HG02763 (cell line): ENCODE measurements at regions not wholly inside any gene's neighbourhood (a gene's known extent, or its start where the extent isn't known, plus 50 kb on each side); places are given as distances from the start of the nearest gene placed in this dataset.

Experiments used
- ATAC-seq: cut with Tn5 transposase; IDR thresholded peaks from one replicate; pipeline ENCODE4 v1.9.1; 2021; ENCODE audit warnings: mild to moderate bottlenecking, moderate library complexity; ENCODE audit not compliant: unreplicated experiment

DNA sequence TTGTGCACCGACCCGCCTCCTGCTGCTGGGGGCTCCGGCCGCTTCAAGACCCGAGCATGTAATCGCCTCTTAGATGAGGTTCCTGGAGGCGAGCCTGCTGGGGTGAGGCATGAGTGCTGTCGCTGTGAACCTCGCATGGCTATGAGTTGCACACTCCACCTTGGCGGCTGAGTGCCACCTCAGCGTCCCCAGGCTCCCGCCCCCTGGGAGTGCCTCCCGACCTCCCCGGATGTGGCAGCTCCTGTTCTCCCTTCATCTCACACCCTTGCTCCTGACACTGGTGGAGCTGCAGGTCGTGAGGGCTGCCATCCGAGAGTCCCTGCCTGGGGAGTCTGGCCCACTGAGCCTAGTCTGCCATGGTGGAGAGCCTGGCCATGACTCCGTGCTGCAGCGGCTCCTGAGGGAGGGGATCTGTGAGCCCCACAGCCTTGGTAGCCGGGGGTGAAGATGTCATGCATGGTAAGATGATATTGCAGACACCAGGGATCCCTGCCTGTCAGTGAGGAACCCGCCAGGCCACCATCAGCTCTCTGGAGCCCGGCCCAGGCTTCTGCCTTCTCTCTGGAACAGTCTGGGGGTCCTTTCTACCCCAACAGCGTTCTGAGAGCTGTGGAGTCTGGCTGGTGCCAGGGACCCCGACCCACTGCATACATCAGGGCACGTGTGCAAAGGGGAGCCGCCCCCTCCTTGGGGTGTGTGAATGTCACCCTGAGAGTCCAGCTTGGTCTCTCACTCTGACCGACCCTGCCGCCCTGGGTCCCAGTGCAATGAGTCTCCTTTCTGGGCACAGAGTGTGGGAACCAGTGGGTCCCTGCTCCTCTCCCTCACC lies 61.6 kb upstream of the HS6ST1 start:
- ATAC-seq: no peak

DNA sequence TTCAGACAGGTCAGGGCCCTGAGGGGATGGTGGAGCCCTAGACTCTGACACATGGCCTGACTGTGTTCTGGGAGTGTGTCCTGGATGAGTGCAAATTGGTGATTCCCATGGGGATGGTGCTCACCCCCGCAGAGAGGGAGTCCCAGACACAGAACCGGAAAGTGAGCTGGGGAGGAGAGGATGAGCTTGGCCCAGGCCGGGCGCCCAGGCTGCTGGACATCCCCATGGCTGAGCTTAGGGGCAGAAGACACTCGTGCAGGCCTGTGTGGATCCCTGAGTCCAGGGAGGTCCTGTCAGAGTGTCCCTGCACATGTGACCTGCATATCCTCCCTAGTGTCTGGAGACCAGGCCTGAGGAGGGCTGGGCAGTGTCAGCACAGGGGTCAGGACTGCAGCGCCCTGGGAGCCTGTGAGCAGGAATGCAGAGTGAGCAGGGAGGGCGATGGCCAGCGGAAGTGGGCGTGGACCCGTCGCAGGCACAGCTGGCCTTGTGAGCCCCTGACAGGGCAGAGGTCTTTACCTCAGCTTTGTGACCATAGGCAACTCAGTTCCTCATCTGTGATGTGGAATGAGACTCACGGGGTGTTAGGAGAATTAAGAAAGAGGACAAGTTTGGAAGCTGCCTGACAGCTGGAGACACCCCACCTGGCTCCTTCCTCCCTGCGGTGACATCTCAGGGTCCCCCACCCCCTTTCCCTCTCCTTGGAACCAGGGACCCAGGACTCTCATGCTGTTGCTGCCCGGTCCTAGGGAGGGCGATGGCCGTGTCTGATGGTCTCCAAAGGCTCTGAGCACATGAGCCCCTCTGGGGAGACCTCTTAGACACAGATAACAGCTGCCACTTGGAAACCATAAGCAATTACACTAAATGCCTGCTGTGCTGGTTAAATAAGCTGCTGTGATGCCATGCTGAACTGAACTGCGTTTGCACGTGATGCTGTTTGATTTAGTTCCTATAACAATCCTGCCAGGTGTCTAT lies 62.6 kb upstream of the HS6ST1 start:
- no peak for ATAC-seq

DNA sequence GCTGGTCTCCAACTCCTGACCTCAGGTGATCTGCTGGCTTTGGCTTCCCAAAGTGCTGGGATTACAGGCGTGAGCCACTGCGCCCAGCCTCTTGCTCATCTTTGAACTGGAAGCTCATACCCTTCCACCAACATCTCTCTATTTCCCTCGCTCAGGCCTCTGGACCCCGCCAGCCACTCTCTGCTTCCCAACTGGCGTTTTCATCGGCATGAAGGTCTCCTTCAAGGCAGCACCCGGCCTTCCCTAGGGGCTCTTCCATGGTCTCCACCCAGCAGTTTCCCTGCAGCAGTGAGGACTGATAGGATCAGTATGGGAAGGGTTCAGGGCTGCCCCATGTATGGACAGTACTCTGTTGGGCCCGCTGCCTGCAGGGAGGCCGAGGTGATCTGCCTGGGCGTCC lies 65.8 kb upstream of the HS6ST1 start:
- no peak for ATAC-seq

DNA sequence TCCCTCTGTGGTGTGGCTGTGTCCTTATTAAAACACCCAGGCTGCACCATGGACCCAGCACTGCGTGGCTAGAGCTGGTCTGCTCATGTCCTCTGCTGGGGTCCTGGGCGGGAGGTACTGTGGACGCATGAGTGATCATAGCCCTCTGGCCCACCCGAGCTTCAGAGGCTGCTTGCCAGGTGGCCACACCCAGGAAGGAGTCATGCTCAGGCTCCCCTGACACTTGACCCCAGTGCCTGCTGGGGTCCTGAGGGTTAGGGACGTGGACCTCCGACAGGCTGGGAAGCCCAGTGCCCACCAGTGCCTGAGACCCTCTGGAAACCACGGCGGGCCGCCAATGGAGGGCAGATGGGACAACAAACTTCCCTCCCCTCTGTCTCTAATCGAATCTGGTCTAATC lies 66.3 kb upstream of the HS6ST1 start:
- ATAC-seq: no peak

DNA sequence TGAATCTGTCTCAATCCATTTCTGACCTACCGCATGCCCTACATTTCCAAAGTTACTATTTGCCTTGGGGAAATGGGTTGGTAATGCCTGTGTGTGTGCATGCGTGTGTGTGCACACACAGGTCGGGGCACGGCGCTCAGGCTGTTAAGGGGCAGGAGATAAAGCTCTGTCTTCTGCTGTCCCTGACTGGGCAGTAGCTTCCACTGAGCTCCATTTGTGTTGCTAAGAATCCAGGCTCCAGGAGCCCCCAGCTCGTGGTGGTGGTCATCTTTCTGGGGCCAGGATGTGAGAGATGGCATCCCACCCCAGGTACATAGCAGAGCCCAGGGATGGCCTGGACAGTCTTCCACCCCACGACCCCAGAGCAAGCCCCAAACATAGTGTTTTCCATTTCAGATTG lies 66.7 kb upstream of the HS6ST1 start:
- ATAC-seq: no peak

DNA sequence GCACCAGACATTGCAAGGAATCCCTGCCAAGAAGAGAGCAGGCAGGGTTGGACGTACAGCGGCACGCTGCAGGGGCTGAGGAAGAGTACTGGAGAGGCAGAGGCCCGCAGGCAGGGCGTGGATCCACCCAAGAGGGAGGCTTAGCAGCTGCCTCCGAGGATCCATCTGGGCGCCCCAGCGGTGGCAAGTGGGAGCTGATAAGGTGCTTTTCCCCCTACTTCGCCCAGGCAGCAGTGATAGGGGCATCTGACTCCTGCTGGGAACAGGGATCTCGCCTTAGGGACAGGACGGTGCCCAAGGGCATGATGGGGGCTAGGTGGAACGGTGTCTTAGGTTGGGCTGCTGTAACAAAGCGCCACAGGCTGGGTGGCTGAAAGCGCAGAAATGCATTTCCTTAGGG lies 67.4 kb upstream of the HS6ST1 start:
- ATAC-seq: no peak

DNA sequence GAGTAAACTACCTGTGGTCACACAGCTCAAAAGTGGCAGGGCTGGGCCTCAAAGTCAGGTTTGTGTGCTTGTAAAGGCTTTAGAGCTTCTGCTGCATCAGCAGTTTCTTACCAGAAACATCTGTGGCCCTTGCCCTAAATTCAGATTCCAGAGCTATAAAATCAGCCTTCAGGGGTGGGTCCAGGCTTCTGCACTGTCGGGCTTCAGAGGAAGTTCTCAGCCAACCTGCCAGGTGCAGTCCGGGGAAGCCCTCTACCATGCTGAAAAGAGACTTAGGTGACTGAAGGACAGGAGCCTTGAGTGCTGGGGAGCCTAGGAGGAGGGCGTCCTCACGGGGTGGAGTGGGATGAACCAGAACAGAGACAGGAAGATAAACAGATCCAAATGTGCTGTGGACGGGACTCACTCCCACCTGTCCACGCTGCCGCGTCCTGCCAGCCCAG lies 69.9 kb upstream of the HS6ST1 start:
- no peak for ATAC-seq

DNA sequence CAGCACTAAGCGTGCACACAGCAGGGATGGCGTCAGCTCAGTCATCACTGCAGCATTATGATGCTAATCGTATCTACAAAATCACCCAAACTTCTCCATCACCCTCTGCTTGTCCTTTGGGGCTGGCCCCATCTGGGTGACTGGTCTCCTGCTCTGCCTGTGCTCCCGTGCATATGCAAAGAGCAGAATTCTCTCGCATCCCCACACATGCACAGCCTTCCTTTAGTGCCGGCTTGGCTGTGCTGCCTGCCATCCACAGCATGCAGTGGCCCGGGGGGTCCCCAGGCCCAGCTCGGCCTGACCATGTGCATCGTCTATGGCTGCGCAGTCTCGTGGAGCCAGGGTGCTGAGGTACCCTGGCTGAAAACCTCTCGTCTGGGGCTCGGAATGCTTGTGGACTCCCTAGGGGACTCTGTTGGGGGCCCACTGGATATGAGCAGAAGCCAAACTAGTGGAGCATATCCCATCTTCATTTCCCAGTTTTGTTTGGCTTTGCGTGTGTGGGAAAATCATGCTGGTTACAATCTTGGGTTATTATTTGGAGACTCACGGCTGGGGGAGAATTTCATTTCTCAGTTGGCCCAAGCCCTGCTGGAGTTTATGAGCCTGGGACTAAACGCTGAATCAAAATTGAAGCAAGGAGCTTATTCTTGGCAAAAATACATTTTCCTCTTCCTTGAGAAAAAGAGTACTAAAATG lies 70.9 kb upstream of the HS6ST1 start:
- ATAC-seq: no peak

DNA sequence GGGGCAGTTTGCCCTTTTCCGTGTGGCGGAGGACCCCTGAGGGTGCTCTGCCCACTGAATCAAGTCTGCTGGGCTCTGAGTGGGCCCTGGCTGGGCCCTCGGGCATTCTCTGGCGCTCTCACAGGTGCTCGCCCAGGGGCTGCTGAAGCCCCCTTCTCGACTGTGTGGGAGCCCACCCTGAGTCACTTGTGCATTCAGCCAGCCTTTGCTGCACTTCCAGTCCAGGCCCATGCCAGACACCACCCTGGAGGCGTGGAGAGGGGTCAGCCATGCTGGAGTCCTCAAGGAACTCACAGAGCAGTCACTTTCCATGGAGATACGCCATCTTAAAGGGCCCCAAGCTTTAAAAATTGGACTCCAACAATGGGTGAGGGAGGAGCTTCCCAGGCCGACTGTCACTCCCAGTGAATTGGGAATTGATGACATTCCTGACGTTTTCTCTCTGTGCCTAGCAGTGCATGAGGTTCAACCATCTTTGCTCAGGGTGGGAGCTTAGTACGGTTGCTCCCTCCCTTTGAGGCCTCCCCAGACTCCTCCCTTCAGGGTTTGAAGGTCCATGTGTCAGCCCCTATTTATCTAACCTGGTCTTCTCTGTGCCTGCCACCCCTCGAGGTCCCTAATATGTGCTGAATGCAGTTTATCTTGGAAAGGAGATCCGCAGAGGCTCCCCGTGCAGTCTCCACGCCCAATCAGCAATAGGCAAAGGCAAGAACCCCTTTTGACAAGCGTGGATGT lies 71.8 kb upstream of the HS6ST1 start:
- ATAC-seq: no peak

DNA sequence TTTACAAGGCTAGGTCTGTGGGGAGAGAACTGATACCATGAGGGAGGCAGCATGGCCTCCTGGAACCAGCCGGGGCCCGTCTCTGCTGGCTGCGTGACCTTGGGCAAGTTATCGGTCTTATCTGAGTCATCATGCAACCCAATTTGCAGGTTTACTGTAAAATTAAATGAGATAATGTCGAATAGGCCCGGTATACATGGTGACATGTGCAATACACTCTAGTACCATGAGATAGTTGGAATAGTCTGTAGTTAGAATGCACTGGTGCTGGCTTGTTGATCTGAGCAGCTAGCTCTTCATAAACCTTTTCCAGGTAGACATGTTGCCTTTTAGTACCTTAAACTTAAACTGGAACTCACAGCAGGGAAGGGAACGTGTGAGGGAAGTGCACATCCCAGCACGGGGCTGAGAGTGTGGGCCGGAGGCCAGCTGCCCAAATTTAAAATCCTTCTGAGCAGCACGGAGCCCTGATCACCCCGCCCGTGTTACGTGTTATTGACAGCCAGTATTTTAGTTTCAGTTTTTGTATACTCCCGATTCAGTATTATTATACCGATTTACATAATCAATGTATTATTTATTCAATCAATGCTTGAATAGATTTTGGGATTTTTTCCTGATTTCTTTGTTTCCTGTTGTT lies 72.4 kb upstream of the HS6ST1 start:
- ATAC-seq: no peak

DNA sequence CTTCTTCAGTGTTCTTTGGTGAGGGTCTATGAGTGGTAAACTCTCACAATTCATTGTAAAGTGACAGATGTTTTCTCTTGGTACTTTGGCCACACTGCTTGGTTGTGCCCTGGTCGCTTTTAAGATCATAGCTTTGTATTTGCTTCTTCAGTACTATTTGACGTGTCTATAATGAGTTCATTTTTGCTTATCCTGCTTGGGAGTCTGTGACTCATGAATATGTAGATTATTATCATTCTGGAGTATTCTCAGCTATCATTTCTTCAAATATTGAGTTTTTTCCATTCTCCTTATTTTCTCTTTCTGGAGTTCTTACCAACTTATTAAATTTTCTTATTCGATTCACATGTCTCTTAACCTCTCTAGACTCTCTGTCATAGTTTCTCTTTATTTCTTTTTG lies 73.0 kb upstream of the HS6ST1 start:
- no peak for ATAC-seq

DNA sequence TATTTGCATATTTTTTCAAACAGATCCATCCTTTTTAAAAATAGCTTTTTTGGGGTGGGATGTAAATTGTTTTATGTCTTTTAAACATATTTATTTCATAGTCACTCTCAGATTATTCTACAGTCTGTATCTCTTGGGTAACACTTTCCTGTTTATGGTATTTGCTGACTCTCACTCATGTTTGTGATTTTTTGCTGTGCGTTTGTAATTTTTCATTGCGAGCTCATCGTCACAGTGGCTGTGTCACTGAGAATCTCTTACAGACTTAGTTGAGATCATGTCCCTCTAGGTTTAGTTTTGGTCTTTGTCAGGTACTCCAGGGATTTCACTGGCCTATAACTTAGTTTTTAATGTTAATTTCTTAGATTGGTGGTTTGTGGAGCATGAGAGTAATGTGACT lies 73.5 kb upstream of the HS6ST1 start:
- no peak for ATAC-seq

DNA sequence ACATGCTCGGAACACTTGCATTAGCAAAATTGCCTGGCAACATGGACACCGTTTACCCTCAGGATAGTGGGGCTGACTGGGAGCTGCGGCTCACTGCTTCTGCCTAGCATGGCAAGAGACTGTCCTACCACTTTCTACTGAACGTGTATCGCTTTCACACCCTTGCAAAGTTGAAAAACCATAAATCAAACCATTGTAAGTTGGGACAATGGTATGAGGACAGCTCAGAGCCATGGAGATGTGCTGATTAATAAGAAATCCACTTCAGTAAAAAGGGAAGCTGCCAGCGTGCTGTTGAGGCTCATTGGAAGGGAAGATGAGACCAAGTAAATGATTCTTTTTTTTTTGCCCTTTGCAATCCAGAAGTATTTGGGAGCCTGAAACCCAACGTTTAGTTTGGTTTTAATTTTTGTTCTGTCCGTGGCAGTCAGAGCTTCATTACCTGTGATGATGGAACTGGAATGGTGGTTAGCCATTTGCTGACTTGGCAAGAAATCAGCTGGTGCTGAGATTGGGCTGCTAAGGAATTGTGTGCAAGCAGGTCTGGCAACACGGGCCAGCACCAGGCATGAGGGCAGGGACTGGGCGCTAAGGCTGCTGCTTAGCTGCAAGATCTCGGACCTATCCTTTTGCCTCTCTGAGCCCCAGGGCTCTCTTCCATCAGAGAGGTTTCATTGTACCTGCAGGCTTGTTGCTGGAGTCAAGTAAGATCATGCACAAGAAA lies 75.5 kb upstream of the HS6ST1 start:
- no peak for ATAC-seq

DNA sequence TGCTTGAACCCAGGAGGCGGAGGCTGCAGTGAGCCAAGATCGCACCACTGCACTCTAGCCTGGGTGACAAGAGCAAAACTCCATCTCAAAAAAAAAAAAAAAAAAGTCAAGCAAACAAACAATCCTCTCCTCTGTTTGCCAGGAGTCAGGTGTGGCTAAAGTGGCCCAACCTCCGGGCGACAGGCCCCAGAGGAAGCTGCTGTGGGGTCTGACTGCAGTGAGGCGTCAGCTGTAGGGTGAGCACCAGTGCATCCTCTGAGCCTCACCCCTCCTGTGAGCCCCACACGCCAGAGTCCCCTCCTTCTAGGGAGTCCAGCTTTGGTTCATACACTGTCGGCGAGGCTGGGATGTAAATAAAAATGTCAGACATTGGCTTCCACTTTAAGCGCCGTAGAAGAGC lies 76.5 kb upstream of the HS6ST1 start:
- no peak for ATAC-seq

DNA sequence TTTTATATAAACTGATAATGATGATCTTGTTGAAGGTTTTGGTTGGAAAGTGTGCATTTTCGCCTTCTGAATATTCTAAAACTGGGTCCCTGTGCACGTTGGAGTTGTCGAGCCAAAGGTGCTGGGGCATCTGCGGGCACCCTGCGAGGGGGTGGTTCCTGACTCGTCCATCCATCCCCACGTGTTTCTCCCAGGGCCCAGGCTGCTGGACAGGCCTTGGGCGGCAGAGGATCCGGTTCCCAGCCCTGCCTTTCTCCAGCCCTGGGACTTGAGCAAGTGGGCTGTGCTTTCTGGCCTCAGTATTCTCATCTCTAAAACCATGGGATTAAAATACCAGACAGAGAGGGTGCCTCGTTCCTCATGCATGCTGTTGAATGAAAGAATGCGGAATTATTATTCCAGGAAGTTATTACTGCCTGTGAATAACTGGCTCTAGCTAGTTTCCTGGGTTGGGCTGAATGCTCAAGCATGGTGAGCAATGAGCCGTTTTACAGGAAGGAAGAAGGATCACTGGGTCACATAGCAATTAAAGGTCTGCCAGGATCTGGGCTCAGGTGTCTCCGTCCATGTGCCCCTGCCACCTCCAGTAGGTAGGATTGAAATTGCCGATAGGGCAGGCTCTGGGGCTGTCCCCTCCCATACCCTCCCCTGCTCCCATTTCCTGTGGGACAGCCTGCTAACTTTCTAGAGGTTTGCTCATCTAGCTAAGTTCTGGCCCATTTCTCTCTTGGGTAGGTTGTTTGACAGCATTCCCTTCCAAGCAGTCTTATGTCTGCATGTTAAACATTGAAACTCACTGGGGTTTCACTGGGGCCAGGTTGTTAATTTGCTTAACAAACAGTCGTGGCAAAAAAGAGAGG lies 77.2 kb upstream of the HS6ST1 start:
- ATAC-seq: no peak

DNA sequence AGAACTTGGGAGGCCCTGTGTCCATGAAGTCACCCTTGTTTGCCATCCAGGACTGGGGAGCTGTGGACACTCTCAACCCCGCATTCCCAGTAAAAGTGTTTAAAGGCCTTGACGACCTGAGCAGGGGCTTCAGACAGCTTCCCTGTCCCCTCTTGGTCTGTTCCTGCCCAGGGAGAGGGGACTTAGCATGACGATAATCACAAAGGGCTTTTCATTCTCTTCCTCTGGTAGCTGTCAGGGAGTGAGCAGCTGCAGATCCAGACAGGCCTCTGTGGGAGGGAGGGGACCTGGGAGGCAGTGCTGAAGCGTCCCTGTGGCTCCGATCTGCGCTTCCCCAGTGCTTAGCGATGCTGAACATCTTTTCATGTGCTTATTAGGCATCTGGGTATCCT lies 77.8 kb upstream of the HS6ST1 start:
- ATAC-seq: no peak

DNA sequence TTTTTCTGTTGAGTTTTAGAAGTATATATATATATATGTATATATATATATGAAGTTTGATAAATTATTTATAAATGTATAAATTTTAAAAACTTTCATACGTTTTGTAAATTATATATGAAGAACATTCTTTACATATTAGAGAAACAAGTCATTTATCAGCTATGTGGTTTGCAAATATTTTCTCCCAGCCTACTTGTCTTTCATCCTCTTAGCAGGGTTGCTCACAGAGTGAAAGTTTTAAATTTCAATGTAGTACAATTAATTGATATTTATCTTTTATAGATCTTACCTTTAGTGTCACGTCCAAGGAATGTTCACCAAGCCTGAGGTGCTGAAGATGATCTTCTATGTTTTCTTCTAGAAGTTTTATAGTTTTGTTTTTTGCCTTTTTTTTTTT lies 78.3 kb upstream of the HS6ST1 start:
- ATAC-seq: no peak

DNA sequence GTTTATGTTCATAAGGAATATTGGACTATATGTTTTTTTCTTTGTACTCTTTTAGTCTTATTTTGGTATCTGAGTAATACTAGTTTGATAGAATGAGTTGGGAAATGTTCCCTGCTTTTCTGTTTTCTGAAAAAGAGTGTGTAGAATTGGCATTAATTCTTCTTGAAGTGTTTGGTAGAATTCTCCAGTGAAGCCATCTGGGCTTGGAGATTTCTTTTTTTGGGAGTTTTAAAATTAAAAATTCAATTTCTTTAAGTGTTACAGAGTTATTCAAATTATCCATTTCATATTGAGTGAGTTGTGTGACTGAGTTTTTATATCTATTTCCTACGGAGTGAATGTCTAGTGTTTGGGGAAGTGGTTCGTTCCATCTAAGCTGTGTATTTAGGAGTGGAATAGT lies 80.6 kb upstream of the HS6ST1 start:
- ATAC-seq: no peak
